A673 (cell line): ENCODE measurements at regions not wholly inside any gene's neighbourhood (a gene's known extent, or its start where the extent isn't known, plus 50 kb on each side); places are given as distances from the start of the nearest gene placed in this dataset.

Source experiments
- EZH2 ChIP-seq: fragments of 200-600 bp; sonication (generic); IDR thresholded peaks from 2 replicates; pipeline ENCODE4 v1.6.1; 2017; ENCODE audit warnings: borderline replicate concordance, low read depth, mild to moderate bottlenecking, mixed read lengths, antibody characterized with exemption, low read length; ENCODE audit not compliant: poor library complexity, severe bottlenecking
- TF ChIP-seq, protein P1 (sequence below): fragments of 300-800, 200-600 bp; sonication (generic); conservative IDR thresholded peaks from 2 replicates; pipeline ENCODE4 v1.5.1; 2017; ENCODE audit warnings: low read depth, mild to moderate bottlenecking, antibody characterized with exemption, low read length, moderate library complexity, mixed read lengths

DNA sequence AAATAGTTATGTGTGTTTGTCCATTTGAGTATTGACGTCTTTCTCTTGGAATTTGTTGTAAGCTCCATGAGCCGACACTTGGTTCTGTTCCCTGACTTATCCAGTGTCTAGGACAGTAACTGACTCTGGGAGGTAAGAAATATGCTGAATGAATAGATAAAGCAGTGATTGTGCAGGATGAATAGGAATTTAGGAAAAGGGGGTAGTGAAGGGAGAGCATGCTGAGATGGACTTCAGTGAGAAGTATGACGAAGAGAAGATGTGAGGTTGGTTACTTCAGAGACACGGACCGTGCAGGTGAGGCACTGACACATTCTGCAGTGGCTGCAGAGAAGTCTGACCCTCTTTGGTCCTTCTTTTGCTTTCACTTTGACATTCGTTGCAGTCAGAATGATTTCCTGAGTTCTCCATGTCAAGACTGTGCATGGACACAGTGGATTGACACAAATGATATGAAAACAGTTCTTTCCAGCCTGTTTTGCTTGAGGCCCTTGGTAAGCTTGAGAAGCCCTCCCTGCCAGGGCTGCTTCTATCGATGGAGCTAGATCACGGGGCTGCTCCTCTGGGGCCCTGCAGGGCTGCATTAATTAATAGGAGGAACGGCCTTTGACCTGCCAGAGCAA lies 261.5 kb upstream of the SORCS1 start:
- TF ChIP-seq, protein P1, sequence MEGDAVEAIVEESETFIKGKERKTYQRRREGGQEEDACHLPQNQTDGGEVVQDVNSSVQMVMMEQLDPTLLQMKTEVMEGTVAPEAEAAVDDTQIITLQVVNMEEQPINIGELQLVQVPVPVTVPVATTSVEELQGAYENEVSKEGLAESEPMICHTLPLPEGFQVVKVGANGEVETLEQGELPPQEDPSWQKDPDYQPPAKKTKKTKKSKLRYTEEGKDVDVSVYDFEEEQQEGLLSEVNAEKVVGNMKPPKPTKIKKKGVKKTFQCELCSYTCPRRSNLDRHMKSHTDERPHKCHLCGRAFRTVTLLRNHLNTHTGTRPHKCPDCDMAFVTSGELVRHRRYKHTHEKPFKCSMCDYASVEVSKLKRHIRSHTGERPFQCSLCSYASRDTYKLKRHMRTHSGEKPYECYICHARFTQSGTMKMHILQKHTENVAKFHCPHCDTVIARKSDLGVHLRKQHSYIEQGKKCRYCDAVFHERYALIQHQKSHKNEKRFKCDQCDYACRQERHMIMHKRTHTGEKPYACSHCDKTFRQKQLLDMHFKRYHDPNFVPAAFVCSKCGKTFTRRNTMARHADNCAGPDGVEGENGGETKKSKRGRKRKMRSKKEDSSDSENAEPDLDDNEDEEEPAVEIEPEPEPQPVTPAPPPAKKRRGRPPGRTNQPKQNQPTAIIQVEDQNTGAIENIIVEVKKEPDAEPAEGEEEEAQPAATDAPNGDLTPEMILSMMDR: no peak
- no peak for TF ChIP-seq EZH2
